HG02840 (cell line): ENCODE measurements at regions not wholly inside any gene's neighbourhood (a gene's known extent, or its start where the extent isn't known, plus 50 kb on each side); places are given as distances from the start of the nearest gene placed in this dataset.
A peak's percentile ranks its signal among the peaks of the same experiment; 100 is the strongest.

Experiments used
- ATAC-seq: cut with Tn5 transposase; IDR thresholded peaks from one replicate; pipeline ENCODE4 v1.9.1; 2021; ENCODE audit warnings: mild to moderate bottlenecking, moderate library complexity, moderate number of reproducible peaks; ENCODE audit not compliant: unreplicated experiment, low FRiP score

GRCh38 chr16:56094231-56094630 lies 97.1 kb upstream of the GNAO1 start:
- ATAC-seq = no peak

GRCh38 chr16:56093055-56093454 lies 98.2 kb upstream of the GNAO1 start:
- no peak for ATAC-seq

GRCh38 chr16:56090076-56090475 lies 101.2 kb upstream of the GNAO1 start:
- no peak for ATAC-seq

- no peak for ATAC-seq
These were observed 103.7 kb upstream of the GNAO1 start for GRCh38 chr16:56087626-56088025.

GRCh38 chr16:56081371-56081770 lies 109.9 kb upstream of the GNAO1 start:
- no peak for ATAC-seq

- no peak for ATAC-seq
These were observed 115.4 kb upstream of the GNAO1 start for GRCh38 chr16:56075732-56076388.

GRCh38 chr16:56073508-56073907 lies 117.8 kb upstream of the GNAO1 start:
- ATAC-seq = no peak

- ATAC-seq = no peak
These were observed 119.2 kb upstream of the GNAO1 start for GRCh38 chr16:56072096-56072495.

- no peak for ATAC-seq
These were observed 122.5 kb upstream of the GNAO1 start for GRCh38 chr16:56068816-56069215.

GRCh38 chr16:56068314-56068713 lies 123.0 kb upstream of the GNAO1 start:
- no peak for ATAC-seq

GRCh38 chr16:56067406-56067805 lies 123.9 kb upstream of the GNAO1 start:
- ATAC-seq = no peak

GRCh38 chr16:56066617-56067016 lies 124.7 kb upstream of the GNAO1 start:
- ATAC-seq = no peak

GRCh38 chr16:56063111-56063510 lies 128.2 kb upstream of the GNAO1 start:
- no peak for ATAC-seq

- no peak for ATAC-seq
These were observed 134.1 kb upstream of the GNAO1 start for GRCh38 chr16:56057151-56057550.

- no peak for ATAC-seq
These were observed 140.4 kb upstream of the GNAO1 start for GRCh38 chr16:56050916-56051315.

GRCh38 chr16:56048425-56049105 lies 142.7 kb upstream of the GNAO1 start:
- ATAC-seq = peak; percentile 80

- ATAC-seq = no peak
These were observed 143.7 kb upstream of the GNAO1 start for GRCh38 chr16:56047307-56048234.

- no peak for ATAC-seq
These were observed 148.9 kb upstream of the GNAO1 start for GRCh38 chr16:56042416-56042815.

- ATAC-seq = no peak
These were observed 149.6 kb upstream of the GNAO1 start for GRCh38 chr16:56041556-56042140.

GRCh38 chr16:56038564-56039098 lies 152.7 kb upstream of the GNAO1 start:
- ATAC-seq = no peak

- ATAC-seq = no peak
These were observed 156.9 kb upstream of the CES5A start for GRCh38 chr16:56032072-56032471.
